Inferior parietal cortex (tissue), 1 donor: ENCODE measurements at regions not wholly inside any gene's neighbourhood (a gene's known extent, or its start where the extent isn't known, plus 50 kb on each side); places are given as distances from the start of the nearest gene placed in this dataset.
"Not testable (repeated sequence)": the region's sequence is repeated elsewhere in the genome, so short reads cannot be mapped to it uniquely, and the experiment has no call there.

Source experiments
- DNase-seq: peaks from one replicate; pipeline ENCODE4 v3.0.0-alpha.2; 2016; ENCODE audit errors: extremely low spot score

DNA sequence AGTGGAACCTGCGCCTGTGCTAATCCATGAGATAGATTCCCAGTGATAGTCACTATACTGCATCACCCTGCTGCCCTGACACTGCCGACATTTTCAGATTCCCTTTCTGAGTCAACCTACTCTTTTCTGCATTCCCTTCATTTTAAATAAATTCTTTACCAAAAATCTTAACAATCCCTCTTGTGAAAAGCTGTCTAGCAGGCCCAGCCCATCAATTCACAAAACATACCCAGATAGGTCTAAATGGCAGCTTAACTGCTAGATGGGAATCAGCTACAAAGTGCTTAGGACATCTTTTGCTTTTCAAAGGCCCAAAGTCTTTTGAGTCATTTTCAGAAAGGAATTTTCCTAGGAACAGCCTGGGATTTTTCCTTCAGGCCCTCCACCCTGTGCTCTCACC, 180.1 kb upstream of the PTBP2 start:
- no peak for DNase-seq

DNA sequence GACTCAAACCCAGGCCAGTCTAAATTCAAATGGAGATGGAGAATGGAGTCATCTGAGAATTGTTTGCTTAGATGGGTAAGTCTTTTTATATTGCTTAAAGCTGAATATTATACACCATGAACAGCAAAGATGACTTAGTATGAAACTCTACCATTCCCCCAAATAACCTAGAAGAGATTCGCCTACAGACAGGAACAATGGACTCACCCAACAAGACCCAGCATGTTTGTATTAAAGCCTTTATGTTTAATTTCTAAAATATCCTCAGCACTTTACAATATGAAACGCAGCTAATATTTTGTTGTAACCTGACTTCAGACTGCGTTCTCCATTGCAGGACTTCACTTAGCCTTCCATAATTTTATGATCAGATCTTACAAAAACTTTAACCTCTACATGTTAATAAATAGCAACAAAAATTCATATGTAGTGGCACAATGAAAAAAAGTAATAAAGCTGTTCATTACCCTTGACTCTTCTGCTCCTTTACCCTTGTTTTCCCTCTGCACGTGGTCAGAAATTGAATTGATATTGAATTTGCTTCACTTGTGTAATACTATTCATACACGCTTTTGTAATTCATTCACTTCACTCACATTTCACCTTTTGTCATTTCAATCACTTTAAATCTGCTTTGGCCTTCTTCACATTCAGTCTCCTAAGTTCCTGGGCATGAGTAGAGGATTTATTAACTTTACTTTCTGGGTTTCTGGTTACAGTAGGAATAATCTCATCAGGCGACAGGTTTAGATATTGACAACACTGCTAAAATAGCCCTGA, 177.3 kb upstream of the PTBP2 start:
- no peak for DNase-seq

DNA sequence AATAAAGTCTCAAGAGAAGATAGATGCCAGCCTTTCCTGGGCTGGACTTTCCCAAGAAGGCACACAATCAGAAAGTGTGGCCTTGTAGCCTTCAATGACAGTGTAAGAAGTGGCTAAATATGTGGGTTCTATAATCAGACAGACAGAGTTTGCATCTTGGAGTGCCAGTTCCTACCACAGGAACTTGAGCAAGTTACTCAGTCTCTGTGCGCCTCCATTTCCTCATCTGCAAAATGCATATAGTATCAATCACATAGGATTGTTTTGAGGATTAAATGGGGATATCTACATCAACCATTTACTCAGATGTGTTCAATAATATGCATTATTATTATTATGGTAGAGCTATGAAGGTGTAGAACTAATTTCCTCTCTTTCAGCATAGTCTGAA, 176.8 kb upstream of the PTBP2 start:
- no peak for DNase-seq

DNA sequence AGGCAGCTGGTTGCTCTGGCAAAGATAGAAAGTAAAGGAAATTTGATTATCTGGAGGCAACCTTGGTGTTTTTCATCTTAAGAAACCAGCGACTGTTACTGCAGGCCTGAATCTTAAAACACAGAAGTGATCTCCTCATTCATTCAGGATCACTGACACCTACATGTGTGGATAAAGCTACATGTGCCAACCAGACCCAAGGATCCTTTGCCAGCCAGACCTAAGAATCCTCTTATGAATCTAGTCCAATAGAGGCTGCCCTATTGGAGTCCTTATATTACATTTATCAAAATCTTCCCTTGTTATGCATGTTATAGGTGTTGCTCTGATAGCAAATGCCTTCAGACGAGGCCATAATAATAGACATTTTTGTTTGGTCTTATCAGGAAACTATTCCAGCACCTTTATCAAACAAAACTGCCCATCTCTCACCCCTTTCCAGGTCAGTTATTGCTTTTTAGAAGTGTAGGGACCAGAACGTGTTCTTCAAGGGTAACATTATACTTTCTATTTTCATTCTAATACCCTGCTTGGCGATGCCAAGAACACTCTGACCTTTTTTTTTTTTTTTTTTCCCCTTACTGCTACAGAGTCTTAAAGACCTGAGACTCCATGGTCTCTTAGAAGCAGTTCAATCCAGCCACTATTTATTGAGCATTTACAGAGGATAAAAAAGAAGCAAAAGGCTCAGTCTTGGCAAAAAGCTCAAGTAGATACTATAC, 175.5 kb upstream of the PTBP2 start:
- no peak for DNase-seq

DNA sequence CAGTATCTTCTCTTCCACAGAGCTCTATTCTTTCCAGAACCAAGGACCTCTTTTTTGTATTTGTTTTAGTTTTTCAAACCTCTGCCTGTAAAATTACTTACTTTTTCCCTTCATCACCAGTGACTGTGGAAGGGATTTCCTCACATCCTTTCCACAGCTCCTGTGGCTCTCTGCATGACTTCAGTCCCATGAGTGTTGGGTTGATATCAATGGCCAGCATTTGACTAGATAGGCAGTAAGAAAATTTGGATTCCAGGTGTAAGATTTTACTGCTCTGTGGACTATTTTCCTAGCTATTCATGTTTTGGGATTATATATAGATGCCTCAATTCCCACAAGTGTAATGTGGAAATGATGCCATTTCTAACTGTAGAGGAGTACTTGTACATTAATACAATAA, 171.5 kb upstream of the PTBP2 start:
- DNase-seq = no peak

DNA sequence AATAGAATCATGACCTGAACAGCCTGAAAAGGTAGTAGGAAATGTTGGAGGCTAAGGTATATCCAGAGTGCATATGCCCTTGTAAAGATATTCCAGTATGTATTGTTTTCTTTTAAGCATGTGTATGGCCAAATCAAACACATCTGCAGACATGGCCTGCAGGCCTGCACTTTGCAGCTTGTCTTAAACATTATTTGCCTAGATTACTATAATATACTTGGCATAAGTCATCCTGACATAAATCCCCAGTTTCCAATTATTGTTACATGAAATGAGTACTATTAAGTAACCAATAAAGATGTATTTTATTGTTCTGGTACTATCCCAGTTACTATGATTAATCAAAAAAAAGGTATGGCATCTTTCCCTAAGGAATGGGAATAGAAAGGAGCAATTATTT, 169.1 kb upstream of the PTBP2 start:
- no peak for DNase-seq

DNA sequence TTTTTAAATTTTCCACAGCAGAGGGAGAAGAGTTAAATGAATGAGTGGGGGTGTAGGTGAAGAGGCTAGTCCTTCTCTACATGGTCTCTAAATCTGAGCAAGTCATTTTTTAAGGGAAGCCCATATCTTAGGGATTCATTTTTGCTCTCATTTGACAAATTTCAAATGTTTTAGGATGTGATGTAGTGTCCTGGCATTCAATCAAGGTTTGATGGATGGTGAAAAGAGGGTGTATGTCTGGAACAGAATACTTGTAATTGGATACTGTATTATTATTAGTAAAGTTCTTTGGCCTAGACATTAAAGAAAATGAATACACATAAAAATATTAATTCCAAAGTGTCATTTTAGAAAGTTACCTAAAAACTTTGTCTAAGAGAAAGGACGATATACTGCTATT, 167.8 kb upstream of the PTBP2 start:
- no peak for DNase-seq

DNA sequence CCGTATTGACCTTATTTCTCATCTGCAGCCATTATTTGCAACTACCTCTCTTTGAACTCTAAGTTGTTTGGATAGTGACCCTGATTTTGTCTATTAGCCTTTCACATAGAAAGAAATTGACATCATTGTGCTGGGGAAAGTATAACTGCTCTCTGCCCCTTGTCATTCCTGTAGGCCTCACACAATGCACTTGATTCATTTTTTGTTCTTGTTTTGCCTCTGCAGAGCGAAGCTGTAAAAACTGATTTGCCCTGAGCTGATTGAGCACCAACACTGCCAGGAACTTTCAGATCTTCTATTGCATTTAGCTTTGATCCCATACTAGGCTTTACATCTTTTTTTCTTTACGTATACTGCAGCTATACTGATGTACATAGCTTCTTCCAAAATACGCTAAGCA, 167.2 kb upstream of the PTBP2 start:
- no peak for DNase-seq

DNA sequence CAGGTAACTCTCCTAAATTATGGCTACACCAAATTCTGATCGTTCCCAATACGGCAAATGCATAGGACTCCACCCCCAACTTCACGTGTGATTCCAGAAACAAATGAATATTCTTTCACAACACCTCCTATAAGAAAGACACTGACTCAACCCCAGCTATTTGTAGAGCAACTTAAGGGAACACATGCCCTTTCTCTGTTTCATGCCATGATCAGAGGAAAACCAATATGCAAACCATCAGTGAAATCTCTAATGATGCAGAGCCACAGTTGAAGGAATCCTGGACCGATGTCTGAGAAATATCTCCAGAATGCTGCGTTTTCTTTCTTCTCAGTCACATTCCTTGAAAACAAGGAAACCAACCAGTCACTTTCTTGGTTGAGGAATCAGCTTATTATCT, 164.2 kb upstream of the PTBP2 start:
- no peak for DNase-seq

DNA sequence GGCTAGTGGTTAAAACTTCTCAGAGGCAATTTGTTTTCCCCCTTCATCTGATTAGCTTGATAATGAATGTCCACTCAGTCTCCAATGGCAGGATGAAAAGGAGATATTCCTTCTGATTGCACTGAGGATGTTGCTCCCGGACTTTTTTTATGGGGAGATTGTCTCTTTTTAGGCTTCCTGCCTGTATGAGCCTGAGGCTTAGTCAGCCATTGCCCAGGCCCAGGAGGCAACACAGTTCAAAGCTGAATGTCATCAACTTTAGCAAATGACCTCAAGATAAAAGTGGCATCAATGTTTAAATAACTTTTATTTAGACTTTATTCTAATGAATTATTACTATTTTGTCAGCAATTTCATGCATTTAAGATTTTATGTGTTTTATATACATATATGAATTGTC, 162.9 kb upstream of the PTBP2 start:
- DNase-seq = no peak

DNA sequence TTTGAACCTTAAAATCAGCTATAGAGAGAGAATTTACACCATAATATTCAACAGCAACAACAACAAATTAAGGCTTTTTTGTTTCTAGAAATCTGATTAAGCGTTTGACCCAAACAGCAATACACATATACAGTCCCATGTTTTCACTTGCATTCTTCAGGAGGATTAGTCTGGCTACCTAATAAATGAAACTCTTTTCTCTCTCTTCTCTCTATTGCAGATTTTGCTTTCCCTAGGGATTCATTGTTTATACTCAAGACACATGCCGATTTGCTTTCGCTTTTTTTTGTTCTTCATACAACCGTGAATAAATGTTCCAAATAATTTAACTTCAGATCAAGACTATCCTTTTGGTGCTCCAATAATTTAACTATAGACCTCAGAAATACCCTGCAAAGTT, 162.4 kb upstream of the PTBP2 start:
- no peak for DNase-seq

DNA sequence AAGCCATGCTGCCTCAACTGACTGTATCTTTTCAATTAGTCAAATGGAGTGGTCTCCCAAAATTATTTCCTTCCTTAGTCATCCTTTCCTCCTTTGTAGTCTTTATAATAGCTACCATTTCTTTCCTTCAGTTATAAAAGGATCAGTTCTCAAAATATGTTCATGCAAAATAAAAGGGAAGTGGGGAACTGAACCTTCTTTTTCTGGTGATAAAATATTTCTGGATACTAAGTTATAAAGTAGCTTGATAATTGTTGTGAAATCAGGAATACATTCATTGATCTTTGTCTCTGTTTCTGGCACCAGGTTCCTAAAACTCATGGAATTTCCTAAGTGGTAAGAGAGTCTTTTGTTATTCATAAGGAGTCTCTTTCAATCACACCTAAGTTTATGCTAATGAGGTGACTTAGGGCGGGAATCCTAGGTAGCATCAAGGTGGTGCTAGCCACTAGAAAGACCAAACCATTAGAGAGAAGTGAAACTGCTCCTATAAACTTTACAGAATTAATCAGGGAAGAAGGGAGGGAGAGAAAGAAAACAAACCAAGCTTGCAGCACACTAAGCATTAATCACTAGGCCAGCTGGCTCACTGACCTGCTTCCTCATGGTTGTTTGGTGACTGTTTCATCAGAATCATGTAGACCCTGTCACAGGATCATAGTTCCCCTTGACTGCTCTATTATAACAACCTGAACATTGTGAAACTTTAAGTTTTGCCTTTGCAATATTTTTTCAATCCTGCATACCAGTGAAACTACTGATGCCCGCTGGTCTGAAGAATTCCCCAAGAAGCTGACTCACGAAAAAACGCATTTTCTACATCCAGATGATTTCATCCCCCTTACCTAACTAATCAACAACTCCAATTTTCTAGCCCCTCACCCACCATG, 161.6 kb upstream of the PTBP2 start:
- DNase-seq = no peak

DNA sequence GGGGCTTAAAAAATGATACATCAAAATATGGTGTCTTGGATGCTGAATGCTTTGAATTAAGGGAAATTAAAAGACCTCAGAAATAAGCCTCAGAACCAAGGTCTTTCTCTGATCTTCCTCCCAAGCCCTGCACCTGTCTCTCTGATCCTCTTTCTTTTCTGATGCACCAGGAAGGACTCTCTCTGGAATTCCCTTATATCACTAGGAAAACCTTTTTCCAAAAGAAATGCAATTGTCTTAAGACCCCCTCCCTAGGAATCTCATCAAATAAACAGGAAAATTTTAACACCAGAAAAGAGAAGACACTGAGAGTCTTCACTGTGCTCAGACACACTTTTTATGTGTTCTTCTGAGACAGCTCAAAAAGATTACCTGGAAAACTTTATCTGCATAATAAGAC, 159.5 kb upstream of the PTBP2 start:
- no peak for DNase-seq

DNA sequence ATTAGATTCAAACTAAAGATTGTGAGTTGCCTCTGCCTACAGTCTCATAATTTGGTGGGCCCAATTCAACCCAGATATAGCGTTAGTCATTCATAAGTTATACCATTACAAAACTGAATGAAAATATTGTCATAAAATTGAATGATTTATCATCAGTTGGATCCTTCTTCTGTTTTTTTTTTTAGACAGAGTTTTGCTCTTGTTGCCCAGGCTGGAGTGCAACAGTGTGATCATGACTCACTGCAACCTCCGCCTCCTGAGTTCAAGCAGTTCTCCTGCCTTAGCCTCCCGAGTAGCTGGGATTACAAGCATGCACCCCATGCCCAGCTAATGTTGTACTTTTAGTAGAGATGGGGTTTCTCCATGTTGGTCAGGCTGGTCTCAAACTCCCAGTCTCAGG, 157.2 kb upstream of the PTBP2 start:
- not testable (repeated sequence) for DNase-seq

DNA sequence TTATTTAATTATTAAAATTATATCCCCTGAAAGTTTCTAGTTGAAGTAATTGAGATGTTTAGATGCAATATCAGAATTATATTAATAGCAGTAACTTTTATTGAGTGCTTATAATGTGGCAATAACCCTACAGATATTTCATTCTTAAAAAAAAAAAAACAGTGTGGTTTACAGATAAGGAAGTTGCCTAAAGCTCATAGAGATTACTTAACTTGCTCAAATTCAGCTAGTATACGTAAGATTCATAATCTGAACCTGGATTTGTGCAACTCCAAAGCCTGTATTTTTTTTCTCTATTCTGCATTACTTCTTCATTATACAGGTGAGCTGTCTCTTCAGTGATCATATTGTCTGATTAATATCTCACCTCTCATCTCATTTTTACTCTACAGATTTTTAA, 156.0 kb upstream of the PTBP2 start:
- DNase-seq = no peak

DNA sequence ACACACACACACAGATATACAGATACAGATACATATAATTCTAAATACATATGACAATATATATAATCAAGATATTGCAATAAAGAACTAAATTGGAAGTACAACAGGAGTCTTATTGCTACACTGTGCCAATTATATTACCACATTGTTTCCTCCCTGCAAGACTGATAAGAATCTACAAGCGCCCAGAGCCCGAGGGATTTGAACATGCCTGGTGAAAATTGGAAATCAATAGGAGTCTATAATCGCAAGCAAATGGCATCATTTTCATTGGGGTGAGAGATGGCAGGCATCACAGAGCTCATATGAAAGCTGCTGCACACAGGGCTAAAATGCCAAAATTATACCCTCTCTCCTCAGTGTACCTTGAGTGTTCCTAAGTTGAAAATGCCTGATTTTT, 152.9 kb upstream of the PTBP2 start:
- DNase-seq = no peak

DNA sequence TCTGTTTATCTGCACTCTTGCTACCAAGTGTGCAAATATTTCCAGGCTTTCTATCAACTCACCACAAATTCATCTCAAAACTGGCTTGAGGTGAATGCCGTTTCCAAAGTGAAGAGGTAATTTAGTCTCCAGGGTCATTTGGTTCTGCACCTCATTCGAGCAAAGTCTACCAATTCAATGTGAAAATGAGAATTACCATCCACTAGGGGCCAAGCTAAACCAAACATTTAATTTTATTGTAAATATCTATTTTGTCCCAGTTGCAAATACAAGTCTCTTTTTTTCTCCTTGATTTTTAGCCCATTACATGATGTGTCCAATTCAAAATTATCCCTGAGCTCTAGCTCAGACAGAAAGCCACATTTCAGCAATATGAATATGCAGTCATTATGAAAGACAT, 152.3 kb upstream of the PTBP2 start:
- no peak for DNase-seq

DNA sequence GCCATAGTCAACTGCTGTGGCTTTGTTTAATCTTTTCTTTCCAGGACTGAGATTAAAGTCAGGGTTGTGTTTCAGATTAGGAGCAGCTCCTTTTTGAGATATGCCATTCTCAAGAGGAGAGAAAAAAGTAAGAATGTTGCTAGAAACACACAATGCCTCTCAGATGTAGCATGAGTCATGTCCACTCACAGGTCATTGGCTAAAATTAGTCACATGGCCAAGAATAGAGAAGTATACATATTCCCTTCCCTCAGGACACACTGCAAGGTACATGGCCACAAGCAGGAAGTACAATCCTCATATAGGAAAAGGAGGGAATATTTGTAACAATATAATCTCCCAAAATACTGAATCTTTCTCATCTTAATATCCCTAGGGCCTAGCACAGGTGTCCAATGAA, 141.9 kb upstream of the PTBP2 start:
- DNase-seq = no peak

DNA sequence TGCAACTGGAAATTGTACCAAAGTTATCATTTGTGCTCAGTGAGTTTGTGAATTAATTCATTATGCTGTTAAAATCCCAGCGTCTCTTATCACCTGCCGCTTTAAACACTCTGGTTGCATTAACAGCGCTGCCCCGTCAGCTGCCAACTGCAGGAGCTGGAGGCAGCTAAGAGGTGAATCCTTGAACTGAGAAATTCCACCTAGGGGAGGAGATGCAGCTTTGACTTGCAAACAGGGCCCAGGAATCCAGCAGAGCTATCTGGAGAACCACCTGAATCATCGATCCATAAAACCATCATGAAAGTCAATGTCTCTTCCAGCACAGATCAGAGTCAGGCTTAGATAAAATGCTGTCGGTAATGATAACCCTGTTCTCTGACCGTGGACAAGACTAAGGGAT, 140.7 kb upstream of the PTBP2 start:
- no peak for DNase-seq

DNA sequence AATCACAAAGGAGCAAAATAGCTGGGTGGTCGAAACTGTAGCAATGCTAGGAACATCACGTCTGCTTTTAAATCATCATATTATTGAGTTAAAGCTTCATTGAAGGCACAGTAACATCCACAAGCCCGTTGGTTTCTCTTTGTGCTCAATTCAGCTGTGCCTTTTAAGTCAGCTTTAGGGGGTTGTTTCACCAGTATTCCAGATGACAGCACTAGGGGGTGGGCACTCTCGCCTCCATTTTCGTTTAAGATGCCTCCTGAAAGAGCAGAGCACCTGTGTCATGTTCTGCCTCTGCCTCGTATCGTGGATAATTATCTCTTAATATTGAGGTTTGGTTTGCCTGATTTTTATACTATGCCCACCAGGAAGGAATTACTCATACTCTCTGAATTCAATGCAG, 139.8 kb upstream of the PTBP2 start:
- DNase-seq = no peak

DNA sequence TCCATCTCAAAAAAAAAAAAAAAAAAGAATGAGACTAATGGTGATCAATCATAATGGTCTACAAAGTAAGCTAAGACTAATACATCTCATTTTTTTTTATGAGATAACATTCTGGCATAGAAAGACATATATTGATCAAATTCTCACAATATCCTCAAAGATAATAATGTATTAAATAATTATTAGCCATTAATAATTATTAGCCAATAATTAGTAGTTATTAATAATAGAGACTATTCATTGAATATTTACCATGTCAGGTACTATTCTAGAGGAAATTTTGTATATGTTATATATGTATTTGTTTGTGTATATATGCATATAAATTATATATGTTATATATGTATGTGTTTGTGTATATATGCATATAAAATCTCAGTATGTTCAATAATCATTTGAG, 137.7 kb upstream of the PTBP2 start:
- no peak for DNase-seq

DNA sequence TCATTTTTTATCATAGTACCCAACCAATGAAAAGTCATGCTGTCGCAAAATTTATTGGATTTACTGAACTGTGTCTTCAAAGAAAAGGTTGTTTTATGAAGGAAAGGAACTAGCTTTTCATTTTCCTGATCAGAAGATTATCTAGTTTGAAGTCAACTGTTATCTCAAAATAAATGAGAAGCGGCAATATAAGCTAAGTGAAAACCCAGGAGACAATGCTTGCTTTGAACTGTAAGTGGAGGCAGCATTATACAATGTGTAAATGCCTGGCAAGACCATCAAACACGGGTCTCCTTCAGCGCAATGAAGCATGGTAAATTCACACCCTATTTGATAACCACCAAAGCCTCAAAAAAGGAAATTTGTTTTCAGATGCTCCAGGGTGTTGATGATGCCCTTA, 134.4 kb upstream of the PTBP2 start:
- no peak for DNase-seq
